AG09319 (cell line): ENCODE measurements at regions not wholly inside any gene's neighbourhood (a gene's known extent, or its start where the extent isn't known, plus 50 kb on each side); places are given as distances from the start of the nearest gene placed in this dataset.
A peak's percentile ranks its signal among the peaks of the same experiment; 100 is the strongest.
"Not testable (repeated sequence)": the region's sequence is repeated elsewhere in the genome, so short reads cannot be mapped to it uniquely, and the experiment has no call there.

Experiments used
- DNase-seq: peaks from one replicate; pipeline ENCODE4 v3.0.0-alpha.2; 2010; ENCODE audit warnings: low read depth; ENCODE audit errors: extremely low read depth
- TF ChIP-seq, protein P1 (sequence below): IDR thresholded peaks from 2 replicates; pipeline ENCODE4 v1.5.1; 2011; ENCODE audit warnings: low read depth, mild to moderate bottlenecking, inconsistent platforms, low read length, moderate library complexity

DNA sequence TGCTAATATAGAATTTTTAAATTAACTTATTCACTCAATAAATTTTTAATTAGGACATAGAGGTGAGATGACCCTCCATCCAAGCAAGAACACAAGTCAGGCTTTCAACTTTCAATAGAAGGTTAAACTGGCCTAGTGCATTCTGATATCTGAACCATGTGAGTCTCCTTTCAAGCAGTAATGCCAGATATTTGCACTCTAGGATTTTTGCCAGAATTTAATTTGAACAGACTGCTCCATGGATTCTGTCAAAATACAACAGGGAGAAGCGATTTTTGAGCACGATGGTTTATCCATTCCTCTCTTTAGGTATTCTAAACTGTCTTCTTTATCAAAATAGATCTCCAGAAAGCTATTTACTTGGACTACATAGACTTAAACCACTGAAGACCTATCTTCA is 72.0 kb upstream of the DCLK2 start:
- DNase-seq, result no peak
- TF ChIP-seq, protein P1, sequence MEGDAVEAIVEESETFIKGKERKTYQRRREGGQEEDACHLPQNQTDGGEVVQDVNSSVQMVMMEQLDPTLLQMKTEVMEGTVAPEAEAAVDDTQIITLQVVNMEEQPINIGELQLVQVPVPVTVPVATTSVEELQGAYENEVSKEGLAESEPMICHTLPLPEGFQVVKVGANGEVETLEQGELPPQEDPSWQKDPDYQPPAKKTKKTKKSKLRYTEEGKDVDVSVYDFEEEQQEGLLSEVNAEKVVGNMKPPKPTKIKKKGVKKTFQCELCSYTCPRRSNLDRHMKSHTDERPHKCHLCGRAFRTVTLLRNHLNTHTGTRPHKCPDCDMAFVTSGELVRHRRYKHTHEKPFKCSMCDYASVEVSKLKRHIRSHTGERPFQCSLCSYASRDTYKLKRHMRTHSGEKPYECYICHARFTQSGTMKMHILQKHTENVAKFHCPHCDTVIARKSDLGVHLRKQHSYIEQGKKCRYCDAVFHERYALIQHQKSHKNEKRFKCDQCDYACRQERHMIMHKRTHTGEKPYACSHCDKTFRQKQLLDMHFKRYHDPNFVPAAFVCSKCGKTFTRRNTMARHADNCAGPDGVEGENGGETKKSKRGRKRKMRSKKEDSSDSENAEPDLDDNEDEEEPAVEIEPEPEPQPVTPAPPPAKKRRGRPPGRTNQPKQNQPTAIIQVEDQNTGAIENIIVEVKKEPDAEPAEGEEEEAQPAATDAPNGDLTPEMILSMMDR, result no peak

DNA sequence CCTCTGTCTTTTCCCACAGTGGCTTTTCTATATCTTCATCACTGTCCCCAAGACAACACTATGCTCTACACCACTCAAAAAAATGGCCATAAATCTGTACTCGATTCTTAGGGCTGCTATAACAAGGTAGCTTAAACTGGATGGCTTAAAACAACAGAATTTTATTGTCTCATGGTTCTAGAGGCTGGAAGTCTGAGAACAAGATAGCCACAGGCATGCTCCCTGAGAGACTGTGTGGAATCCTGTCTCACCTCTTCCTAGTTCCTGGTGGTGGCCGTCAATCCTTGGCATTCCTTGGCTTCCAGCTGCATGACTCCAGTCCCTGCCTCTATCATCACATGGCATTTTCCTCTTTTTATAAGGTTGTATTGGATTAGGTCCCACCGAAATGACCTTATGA is 70.7 kb upstream of the DCLK2 start:
- TF ChIP-seq, protein P1, result no peak
- no peak for DNase-seq

DNA sequence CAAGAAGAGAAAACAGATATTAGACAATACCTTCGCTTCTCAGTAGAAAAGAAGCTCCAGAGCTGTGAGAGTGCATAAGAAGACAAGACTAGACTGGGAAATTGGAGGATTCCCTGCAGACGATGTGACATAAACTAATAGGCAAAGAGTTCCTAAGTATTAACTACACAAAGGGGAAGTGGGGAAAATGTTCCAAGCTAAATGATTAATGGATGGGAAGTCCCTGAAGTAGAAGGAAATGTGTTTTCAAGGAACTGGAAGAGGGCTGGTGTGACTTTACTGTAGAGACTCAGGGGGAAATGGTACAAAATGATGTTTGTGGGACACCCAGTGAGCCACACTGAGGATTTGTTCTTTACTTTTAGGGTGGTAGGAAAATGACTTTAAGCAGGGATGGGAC is 69.7 kb upstream of the DCLK2 start:
- TF ChIP-seq, protein P1, result no peak
- DNase-seq, result no peak

DNA sequence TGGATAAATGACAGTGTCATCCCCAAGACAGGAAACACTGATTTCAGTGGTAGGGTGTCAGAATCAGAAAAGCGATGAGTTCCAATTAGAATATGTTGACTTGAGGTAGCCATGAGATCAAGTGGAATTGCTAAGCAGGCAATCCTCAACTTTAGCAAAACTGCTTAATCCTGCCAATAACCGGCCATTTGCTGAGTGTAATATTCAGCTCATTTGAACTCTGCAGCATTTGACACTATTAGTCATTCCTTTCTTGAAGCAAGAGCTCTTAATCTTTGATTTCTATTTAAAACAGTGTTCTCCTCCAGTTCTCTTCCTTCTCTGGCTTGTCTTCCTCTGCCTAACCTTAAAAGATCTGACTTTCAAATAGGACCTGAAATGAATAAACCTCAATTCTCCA is 68.7 kb upstream of the DCLK2 start:
- DNase-seq, result no peak
- TF ChIP-seq, protein P1, result no peak

DNA sequence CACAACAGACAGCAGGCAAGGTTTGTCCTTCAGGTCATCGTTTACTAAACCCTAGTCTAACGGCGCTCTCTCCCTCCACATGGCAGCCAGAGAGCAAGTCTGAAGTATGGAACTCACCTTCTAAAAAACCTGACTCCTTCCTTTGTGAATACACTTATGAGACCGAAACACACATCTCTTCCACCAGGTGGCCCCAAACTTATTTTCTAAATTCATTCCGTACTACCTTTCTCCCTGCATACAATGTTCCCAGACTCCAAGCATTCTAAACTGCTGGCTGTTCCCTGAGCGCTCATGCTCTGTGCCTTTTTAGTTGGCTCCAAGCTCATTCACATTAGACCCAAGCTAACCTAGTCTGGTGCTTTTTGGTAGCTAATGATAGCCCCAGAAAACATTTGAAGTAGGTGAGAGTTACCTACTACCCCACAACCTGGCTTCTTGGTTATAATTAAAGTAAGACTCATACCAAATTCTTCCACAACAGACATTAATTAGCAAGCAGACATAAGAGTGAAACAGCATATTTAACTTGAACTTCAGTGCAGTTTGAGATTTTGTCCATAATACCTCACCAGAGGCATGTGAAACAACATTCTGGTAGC is 67.6 kb upstream of the DCLK2 start:
- no peak for DNase-seq

DNA sequence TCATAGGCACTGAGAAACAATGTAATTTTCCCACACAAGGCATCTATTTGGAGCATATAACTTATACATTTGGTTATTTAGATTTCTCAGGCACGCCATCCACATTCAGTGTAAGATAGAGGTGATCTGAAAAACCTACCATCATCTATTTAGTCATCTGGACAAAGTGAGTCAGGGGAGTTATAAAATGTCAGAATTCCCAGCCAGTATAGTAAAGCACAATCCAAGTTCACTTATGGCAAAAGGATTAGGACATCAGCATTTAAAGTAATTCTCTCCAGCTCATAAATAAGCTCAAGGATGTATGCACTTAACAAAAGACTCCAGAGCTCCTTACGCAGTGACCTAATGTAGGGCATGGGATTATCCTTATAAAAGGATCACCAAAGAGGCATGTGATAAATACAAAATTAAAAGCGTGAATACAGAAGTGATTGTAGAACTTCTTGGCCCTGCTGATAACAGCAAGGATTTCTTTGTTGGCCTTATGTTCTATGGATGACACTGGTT is 65.3 kb upstream of the DCLK2 start:
- TF ChIP-seq, protein P1, result no peak
- no peak for DNase-seq

More for the DNA sequence above, 67.6 kb upstream of the DCLK2 start:
- TF ChIP-seq, protein P1, result peak; percentile 54

GRCh38 chr4:150015910-150016309 is 62.3 kb upstream of the DCLK2 start:
- not testable (repeated sequence) for DNase-seq

- not testable (repeated sequence) for DNase-seq
Measured at GRCh38 chr4:150016621-150017020, 61.6 kb upstream of the DCLK2 start.

GRCh38 chr4:150018257-150018656 is 60.0 kb upstream of the DCLK2 start:
- TF ChIP-seq, protein P1, result no peak
- no peak for DNase-seq
